Sigmoid colon (tissue), 6 donors: ENCODE measurements at regions not wholly inside any gene's neighbourhood (a gene's known extent, or its start where the extent isn't known, plus 50 kb on each side); places are given as distances from the start of the nearest gene placed in this dataset.
A peak's percentile ranks its signal among the peaks of the same experiment; 100 is the strongest.

ENCODE experiments used
- DNase-seq: peaks from one replicate; pipeline ENCODE4 v3.0.0-alpha.2; 2019
- H3K27ac ChIP-seq, 4 donors: fragments of 200-600 bp; sonication (generic); one replicate each; pipeline ENCODE4 v1.5.1; 2016 to 2019; ENCODE audit warnings: mild to moderate bottlenecking in 1 of 4
- H3K27me3 ChIP-seq, 3 donors: fragments of 200-600 bp; sonication (generic); one replicate each; pipeline ENCODE4 v1.5.1; 2019; ENCODE audit warnings: mild to moderate bottlenecking in 1 of 3
- H3K36me3 ChIP-seq, 4 donors: fragments of 200-600 bp; sonication (generic); one replicate each; pipeline ENCODE4 v1.5.1; 2016 to 2019
- H3K4me1 ChIP-seq, 4 donors: fragments of 200-600 bp; sonication (generic); one replicate each; pipeline ENCODE4 v1.5.1; 2017 to 2019
- H3K4me3 ChIP-seq, 4 donors: fragments of 200-600 bp; sonication (generic); one replicate each; pipeline ENCODE4 v1.5.1; 2017 to 2019; ENCODE audit warnings: mild to moderate bottlenecking in 2 of 4, moderate library complexity in 1 of 4
- H3K9me3 ChIP-seq, 4 donors: fragments of 200-600 bp in 3 of 4; sonication (generic) in 3 of 4; one replicate each; pipeline versions ENCODE4 v1.5.1 to v1.6.1; 2013 to 2019
- CTCF ChIP-seq, 4 experiments: fragments of 450-650 bp in 3 of 4; fragments of 200-600 bp in 1 of 4; IDR thresholded peaks; one replicate each; pipeline ENCODE4 v1.5.1; 2016 to 2019; ENCODE audit warnings: antibody characterized with exemption in 4 of 4, mild to moderate bottlenecking in 3 of 4, moderate library complexity in 2 of 4
- EP300 ChIP-seq, 4 donors: sonication (generic); formaldehyde crosslinking; IDR thresholded peaks; one replicate each; pipeline ENCODE4 v1.6.1; 2017; ENCODE audit warnings: antibody characterized with exemption in 4 of 4
- POLR2A ChIP-seq, 2 donors: fragments of 450-650 bp; IDR thresholded peaks; one replicate each; pipeline ENCODE4 v1.6.1; 2016; ENCODE audit warnings: antibody characterized with exemption in 2 of 2, mild to moderate bottlenecking in 2 of 2, moderate library complexity in 2 of 2
- POLR2AphosphoS5 ChIP-seq, 4 donors: sonication (generic); formaldehyde crosslinking; IDR thresholded peaks; one replicate each; pipeline ENCODE4 v1.6.1; 2017; ENCODE audit warnings: antibody characterized with exemption in 4 of 4
- WGBS, 2 donors: extraction: QIAGEN DNeasy Blood & Tissue Kit; methylation state at CpG; one replicate each; pipeline ENCODE4 v1.1.7; 2013; 5-methylcytosine and 5-hydroxymethylcytosine counted together
- intact Hi-C: fragments of 100-400 bp; cut with DNase I; formaldehyde crosslinking; loops from one replicate; pipeline ENCODE4 v1.15.1; 2023
- donor health status: healthy with polysubstance abuse.
- donor health status: healthy.

GRCh38 chr5:72656756-72657513 is 149.7 kb upstream of the ZNF366 start:
- Histone ChIP-seq H3K27me3 (no peaks in the 10 kb centered on the region), H3K36me3 (no peaks in the 10 kb centered on the region), H3K27ac (no peak overlapping the region), H3K4me3 (no peak overlapping the region), H3K4me1 (peaks cover 0 to 32% (median 16%) of the 10 kb centered on the region in 4 donors), H3K9me3 (no peaks in the 10 kb centered on the region)
- no peak for DNase-seq
- intact Hi-C loops, result no loop called here
- TF ChIP-seq POLR2A (IDR thresholded peaks at IDR 0.05) (no peak), POLR2AphosphoS5 (IDR thresholded peaks at IDR 0.05) (no peak), EP300 (IDR thresholded peaks at IDR 0.05) (no peak), CTCF (IDR thresholded peaks at IDR 0.05) (no peak)
- 92 to 94% methylated on average over 2 of the region's 2 CpGs for WGBS, 2 donors

DNA sequence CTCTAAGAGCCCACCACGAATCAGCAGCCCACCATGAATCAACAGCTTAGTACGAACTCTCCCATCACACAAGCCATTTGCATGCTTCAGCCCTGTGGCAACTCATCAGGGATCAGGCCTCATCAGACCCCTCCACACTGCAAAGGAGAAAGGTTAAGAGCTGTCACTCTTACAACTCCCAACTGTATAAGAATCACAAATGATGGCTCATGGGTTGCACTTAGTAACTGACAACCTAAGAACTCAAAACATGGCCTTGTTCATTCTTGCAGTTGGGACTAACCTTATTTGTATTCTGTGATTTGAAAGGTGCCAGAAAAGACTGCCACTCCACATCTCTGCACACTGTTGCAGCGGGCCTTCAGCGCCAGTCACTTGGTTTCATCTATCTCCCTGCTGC is 149.1 kb upstream of the ZNF366 start:
- intact Hi-C loops, result no loop called here
- Histone ChIP-seq H3K27me3 (no peaks in the 10 kb centered on the region), H3K27ac (no peak overlapping the region), H3K4me3 (no peak overlapping the region), H3K4me1 (peaks cover 0 to 28% (median 16%) of the 10 kb centered on the region in 4 donors), H3K9me3 (no peaks in the 10 kb centered on the region), H3K36me3 (no peaks in the 10 kb centered on the region)
- TF ChIP-seq CTCF (IDR thresholded peaks at IDR 0.05) (no peak), POLR2A (IDR thresholded peaks at IDR 0.05) (no peak), POLR2AphosphoS5 (IDR thresholded peaks at IDR 0.05) (no peak), EP300 (IDR thresholded peaks at IDR 0.05) (no peak)
- 91 to 96% methylated on average over 4 of the region's 4 CpGs for WGBS, 2 donors
- DNase-seq, result no peak

DNA sequence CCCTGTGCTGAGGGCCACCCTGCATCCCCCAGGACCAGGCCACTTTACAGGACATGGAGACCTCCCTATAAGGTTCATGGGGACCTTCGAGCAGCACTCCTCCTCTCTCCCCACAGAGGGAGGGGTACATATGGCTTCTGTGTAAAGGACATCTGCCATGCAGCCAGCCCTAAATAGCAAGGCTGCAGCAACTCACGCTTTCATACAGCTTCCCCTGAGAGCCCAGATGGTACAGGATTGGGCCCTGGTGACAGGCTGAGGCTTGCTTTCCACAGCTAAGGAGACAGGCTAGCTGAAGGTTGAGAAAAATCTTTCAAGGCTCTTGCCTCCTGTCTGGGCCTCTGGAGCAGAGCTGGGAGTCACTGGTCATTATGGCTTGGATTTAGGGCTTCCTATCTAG is 147.0 kb upstream of the ZNF366 start:
- no peaks in the 10 kb centered on the region for H3K36me3 ChIP-seq
- TF ChIP-seq POLR2AphosphoS5 (IDR thresholded peaks at IDR 0.05), result no peak
- no peak for TF ChIP-seq EP300 (IDR thresholded peaks at IDR 0.05)
- no peak for TF ChIP-seq CTCF (IDR thresholded peaks at IDR 0.05)
- TF ChIP-seq POLR2A (IDR thresholded peaks at IDR 0.05), result no peak
- 65 to 86% methylated on average over 2 of the region's 2 CpGs for WGBS, 2 donors

DNA sequence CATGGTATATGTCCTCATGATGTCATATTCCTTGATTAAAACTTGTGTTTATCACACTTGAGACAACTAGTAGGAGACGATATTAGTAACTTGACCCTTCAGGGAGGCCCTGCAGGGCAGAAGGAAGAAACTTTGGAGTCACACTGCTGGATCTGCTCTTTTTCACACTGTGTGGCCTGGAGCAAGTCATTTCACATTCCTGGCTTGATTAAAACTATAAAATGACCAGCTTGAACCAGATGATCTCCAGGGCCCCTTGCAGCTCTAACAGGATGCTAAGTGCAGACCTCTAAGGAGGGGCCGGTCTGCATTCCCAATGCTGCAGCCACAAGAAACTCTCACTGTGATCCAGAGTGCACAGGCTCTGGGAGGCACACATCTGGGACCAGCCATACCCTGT is 146.4 kb upstream of the ZNF366 start:
- intact Hi-C loops, result no loop called here
- TF ChIP-seq EP300 (IDR thresholded peaks at IDR 0.05), result no peak
- peak in 3 of 4 donors; percentile 17 to 66 (median 47) for TF ChIP-seq POLR2AphosphoS5 (IDR thresholded peaks at IDR 0.05)
- no peak for TF ChIP-seq POLR2A (IDR thresholded peaks at IDR 0.05)
- TF ChIP-seq CTCF (IDR thresholded peaks at IDR 0.05), result no peak
- 80 to 87% methylated on average over 2 of the region's 2 CpGs for WGBS, 2 donors
- Histone ChIP-seq H3K4me3 (no peak overlapping the region), H3K27me3 (no peaks in the 10 kb centered on the region), H3K36me3 (no peaks in the 10 kb centered on the region), H3K4me1 (peaks cover 0 to 39% (median 30%) of the 10 kb centered on the region in 4 donors), H3K9me3 (no peaks in the 10 kb centered on the region), H3K27ac (peak overlapping the region in 2 of 4 donors; percentile 17 to 50)
- DNase-seq, result no peak

More for the DNA sequence above, 147.0 kb upstream of the ZNF366 start:
- H3K27me3 ChIP-seq, result no peaks in the 10 kb centered on the region
- H3K27ac ChIP-seq, result peak overlapping the region in 1 of 4 donors; percentile 50
- H3K4me1 ChIP-seq, result peaks cover 0 to 33% (median 24%) of the 10 kb centered on the region in 4 donors
- H3K9me3 ChIP-seq, result no peaks in the 10 kb centered on the region
- H3K4me3 ChIP-seq, result no peak overlapping the region
- intact Hi-C loops, result no loop called here
- DNase-seq, result no peak
